SKM-1 treated with dmso at 0.1 percent for 144 hours (cell line): ENCODE measurements at regions not wholly inside any gene's neighbourhood (a gene's known extent, or its start where the extent isn't known, plus 50 kb on each side); places are given as distances from the start of the nearest gene placed in this dataset.
"Not testable (repeated sequence)": the region's sequence is repeated elsewhere in the genome, so short reads cannot be mapped to it uniquely, and the experiment has no call there.

Experiments
- DNase-seq: peaks from one replicate; lab custom pipeline; 2025; ENCODE audit not compliant: unreplicated experiment; lab: John Stamatoyannopoulos, UW

DNA sequence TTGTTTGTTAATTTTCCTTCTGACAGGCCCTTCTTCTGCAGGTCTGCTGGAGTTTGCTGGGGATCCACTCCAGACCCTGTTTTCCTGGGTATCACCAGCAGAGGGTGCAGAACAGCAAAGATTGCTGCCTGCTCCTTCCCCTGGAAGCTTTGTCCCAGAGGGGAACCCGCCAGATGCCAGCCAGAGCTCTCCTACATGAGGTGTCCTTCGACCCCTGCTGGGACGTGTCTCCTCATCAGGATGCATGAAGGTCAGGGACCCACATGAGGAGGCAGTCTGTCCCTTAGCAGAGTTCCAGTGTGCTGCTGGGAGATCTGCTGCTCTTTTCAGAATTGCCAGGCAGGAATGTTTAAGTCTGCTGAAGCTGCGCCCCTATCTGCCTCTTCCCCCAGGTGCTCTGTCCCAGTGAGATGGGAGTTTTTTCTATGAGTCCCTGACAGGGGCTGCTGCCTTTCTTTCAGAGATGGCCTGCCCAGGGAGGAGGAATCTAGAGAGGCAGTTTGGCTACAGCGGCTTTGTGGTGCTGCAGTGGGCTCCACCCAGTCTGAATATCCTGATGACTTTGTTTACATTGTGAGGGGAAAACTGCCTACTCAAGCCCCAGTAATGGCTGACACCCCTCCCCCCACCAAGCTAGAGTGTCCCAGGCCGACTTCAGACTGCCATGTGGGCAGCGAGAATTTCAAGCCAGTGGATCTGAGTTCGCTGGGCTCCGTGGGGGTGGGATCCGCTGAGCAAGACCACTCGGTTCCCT, 772.0 kb upstream of the FAM174A start:
- no peak for DNase-seq

GRCh38 chr5:99747342-99747741, 787.8 kb upstream of the FAM174A start:
- DNase-seq: no peak

DNA sequence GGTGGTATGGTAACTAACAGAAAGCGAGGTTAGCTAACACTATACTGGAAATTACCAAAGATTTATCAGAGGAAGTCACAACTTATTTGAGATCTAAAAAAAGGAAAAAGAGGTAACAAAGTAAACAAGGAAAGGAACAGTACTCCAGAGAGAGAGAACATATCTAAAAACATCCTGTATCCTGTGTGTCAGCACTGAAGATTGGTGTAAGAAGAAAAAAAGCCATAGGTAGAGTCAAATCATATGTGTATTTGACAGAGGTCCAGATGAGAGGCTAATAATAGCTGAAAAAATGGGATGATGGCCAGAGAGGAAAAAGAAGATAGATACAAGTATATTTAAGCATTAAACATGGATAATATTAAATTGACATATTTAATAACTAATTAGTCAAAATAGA, 802.0 kb upstream of the FAM174A start:
- DNase-seq: not testable (repeated sequence)

DNA sequence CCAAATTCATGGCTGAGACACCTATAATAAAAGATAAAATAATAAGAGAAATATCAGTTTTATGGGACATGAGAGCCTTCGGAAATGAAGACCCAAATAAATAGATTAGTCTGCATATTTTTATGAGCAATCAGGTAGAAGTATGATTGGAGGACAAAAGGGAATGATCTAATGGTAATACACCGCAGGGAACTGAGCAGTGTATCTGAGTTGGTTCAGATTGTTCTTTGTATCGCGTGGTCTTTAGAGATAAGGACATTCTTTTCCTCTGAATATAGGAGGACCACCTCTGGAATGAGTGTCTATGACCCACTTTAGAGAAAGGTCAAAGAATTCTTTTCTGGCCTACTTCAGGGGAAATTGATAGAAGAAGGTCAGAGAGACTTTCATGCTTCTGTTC, 801.8 kb upstream of the CHD1 start:
- DNase-seq: not testable (repeated sequence)

DNA sequence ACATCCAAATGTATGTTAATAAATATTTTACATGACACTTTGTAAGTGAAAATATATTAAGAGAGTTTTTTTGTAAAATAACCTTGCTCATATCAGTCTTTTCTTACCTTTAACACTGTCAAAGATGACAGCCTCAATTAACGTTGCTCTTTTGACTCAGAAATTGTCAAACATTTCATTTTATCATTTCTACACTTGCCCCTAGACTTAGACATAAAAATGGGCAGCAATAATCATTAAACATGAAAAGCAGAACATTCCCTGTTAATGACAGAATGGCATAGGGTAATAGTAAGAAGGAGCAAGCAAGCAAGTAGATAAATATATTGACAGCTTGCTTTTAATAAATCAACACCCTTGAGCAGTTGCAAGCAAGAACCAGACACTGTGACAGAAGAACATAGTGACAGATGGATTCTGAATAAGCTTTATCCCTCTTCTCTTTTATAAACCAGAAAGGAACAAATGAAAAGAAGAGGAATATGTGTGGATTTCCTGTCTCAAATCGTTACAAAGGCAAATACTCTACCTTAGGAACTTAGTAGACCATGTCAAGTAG, 796.0 kb upstream of the CHD1 start:
- DNase-seq: no peak

- no peak for DNase-seq
These were observed 792.7 kb upstream of the CHD1 start for GRCh38 chr5:99721506-99721905.

DNA sequence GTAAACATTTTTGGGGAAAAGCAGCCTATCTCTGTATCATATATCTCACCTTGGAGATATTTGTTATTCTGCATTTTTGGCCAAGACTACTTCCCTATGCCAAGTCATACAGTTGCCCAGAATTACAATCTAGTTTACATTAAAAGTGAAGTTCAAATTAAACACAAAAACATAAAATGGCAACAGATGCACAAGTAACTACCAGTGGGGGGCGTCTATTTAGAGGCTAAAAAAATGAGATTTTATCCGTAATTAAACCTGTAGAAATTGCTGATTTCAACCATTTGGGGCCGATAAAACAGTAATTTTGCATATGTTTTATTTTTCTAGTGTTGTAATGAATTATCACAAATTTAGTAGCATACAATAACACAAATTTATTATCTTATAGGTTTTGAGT, 787.1 kb upstream of the CHD1 start:
- DNase-seq: no peak

DNA sequence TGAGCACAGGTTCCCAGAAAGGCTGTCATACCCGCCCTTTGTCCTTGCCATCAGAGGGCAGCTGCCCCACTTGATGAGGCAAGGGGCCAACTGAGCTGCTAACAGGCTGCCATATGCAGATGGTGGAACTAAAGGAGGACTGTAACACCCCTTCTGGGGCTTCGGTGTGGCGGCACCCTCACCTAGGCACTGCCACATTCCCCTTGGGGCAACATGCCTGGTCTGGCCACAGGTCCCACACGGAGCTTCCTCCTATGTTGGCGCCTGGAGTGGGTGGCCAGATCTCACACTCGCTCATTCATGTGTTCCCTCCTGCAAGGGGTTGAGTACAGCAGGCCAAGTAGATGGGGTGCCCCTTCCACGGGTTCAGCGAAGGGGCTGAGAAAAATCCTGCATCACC, 777.4 kb upstream of the CHD1 start:
- no peak for DNase-seq

- DNase-seq: no peak
These were observed 773.8 kb upstream of the CHD1 start for GRCh38 chr5:99702565-99702964.

DNA sequence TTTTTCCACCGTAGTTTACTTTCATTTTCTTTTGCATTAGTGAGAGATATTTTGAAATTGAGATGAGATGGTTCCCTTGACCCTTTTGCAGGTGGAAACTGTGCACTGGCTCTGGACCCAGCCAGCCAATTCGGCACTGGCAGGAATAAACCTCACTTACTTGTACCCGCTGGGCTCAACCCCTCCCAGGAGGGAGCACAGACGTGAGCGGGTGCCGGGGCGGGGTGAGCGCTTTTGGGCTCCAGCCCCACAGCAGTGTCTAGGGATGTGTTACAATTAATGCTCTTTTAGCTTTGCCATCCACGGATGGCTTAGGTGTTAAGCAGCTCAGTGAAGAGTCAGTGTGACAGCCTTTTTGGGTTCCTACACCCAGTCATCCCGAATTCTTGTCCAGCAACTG, 766.1 kb upstream of the CHD1 start:
- DNase-seq: no peak

- DNase-seq: no peak
These were observed 757.7 kb upstream of the CHD1 start for GRCh38 chr5:99686538-99686937.

- DNase-seq: no peak
These were observed 747.2 kb upstream of the CHD1 start for GRCh38 chr5:99675974-99676373.

- DNase-seq: no peak
These were observed 745.3 kb upstream of the CHD1 start for GRCh38 chr5:99674101-99674500.

- DNase-seq: no peak
These were observed 736.2 kb upstream of the CHD1 start for GRCh38 chr5:99664972-99665371.

DNA sequence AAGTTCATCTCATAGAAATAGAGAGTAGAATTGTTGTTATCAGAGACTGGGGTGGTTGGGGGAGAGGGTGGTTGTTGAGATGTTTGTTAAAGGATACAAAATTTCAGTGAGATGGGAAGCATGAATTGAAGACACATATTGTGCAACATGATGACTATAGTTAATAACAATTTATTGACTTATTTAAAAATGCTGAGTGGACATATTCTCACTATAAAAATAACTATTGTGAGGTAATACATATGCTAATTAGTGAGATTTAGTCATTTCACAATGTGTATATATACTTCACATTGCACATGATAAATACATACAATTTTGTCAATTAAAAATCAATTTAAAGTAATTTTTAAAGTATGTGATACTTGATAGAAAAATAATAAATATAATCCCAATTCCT, 722.5 kb upstream of the CHD1 start:
- no peak for DNase-seq

DNA sequence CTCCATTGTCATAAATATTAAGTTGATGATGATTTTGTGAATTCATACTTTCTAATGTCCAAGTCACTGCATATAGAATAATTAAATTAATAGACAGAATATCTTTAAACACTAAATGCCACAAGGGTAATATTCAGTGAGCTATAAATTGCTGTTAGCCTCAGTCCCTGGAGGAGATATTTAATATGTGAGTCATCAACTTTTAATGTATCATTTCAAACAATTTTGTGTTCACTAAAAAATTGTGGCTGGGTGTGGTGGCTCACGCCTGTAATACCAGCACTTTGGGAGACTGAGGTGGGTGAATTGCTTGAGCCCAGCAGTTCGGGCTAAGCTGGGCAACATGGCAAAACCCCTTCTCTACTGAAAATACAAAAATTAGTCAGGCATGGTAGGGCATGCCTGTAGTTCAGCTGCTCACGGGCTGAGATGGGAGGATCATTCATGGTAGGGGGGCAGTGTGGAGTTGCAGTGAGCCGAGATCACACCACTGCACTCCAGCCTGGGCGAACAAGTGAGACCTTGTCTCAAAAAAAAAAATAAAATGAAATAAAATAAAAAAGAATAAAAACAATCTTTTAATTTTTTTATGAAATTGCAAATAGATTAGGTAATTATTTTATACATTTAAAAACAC, 717.3 kb upstream of the CHD1 start:
- no peak for DNase-seq

- no peak for DNase-seq
These were observed 716.0 kb upstream of the CHD1 start for GRCh38 chr5:99644822-99645221.

DNA sequence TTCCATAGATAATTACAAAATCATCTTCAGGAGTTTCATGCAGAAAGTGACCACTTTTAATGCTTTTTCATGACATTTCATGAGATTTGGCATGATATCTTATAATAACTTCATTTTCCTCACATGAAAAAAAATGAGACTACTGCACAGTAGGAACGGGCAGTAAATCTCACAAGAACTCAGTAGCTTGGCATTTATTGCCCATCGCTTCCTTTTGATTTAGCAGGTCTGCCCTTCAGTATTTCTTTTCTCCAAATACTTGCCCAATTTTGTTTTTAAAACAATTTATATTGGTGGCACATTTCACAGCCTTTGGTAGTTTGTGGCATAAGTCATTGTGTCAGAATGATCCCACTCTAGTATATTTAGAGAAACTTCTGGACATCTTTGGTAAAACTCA, 711.8 kb upstream of the CHD1 start:
- DNase-seq: no peak

DNA sequence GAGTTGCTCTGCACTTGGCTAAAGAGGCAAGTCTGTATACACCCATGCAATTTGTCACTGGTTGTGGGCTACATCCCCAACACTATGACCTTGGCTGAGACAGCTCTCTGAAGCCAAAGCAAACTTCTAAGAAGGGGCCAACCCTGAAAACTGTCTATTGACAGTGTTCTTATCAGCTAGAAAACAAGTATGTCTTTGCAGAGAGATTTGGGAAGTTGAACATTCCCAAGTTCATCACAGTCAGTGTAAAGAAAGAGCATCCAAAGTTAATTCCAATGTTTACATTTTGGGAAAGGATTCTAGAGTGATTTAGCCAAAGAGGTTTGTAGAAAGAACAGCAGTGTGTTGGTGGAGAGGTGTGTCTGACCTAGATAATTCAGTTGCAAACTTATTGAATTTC, 711.1 kb upstream of the CHD1 start:
- no peak for DNase-seq

DNA sequence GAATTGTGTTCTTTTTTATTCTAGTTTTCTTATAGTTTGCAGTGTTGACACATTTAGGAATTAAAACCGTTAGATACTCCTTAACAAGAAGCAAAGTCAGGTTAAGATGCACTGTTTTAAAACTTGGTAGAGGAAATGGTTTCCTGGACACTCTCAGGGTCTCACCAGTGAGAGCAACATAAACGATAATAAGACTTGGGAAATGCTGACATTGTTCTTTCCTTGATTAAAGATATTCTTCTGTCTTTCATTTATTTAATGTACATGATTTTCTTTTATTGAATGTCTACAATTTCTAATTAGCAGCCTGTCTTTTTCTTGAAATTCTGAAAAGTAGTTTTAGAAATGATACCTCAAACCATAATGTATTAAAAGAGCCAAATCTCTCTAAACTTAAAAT, 707.9 kb upstream of the CHD1 start:
- no peak for DNase-seq

GRCh38 chr5:99621772-99622681, 693.2 kb upstream of the CHD1 start:
- no peak for DNase-seq

GRCh38 chr5:99617335-99617734, 688.5 kb upstream of the CHD1 start:
- no peak for DNase-seq
